H1 (cell line): ENCODE measurements at regions not wholly inside any gene's neighbourhood (a gene's known extent, or its start where the extent isn't known, plus 50 kb on each side); places are given as distances from the start of the nearest gene placed in this dataset.

Experiments
- BCL11A ChIP-seq, 2 experiments: IDR thresholded peaks; one replicate each; pipeline ENCODE4 v1.6.1; 2011; ENCODE audit warnings: low read depth in 2 of 2, low read length in 2 of 2, mild to moderate bottlenecking in 2 of 2
- POLR2A ChIP-seq, 2 experiments: IDR thresholded peaks; 1 replicate in 1 of 2; 2 replicates in 1 of 2; pipeline ENCODE4 v1.6.1; 2011; ENCODE audit warnings: low read depth in 2 of 2, low read length in 2 of 2, mild to moderate bottlenecking in 2 of 2; ENCODE audit errors: control extremely low read depth in 1 of 2
- SAP30 ChIP-seq: fragments of 300-600 bp; sonication (generic); IDR thresholded peaks from 2 replicates; pipeline ENCODE4 v1.7.1; 2012; ENCODE audit warnings: low read length, moderate library complexity, mild to moderate bottlenecking, inconsistent platforms; ENCODE audit not compliant: insufficient read depth, insufficient replicate concordance
- TF ChIP-seq, protein P1 (sequence below): IDR thresholded peaks from 2 replicates; pipeline ENCODE4 v1.6.1; 2012; ENCODE audit warnings: inconsistent platforms

DNA sequence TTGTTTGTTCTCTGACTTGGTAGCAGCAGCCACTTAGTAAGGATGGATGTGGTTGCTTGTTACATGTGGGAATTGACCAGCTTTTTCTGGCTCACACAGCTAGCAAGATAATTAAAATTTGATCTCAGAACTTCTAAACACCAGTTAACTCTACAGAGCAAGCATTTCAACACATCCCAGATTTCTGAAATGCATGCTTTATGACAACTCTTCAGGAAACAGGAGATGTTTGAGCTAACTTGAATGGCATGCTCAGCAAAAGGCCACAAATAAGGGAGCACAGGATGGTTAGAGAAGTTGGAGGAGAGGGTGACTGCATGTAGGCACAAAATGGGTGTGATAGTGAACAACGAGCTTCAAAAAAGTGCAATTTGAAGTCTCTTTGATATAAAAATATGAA lies 167.1 kb upstream of the SPRY2 start (continued):
- TF ChIP-seq SAP30 (no peak), POLR2A (IDR thresholded peaks at IDR 0.05; ENCODE audit: control extremely low read depth in 1 of 2, low read depth in 2 of 2, low read length in 2 of 2) (no peak), BCL11A (IDR thresholded peaks at IDR 0.05; ENCODE audit: low read depth in 2 of 2, low read length in 2 of 2) (no peak)
- TF ChIP-seq, protein P1, sequence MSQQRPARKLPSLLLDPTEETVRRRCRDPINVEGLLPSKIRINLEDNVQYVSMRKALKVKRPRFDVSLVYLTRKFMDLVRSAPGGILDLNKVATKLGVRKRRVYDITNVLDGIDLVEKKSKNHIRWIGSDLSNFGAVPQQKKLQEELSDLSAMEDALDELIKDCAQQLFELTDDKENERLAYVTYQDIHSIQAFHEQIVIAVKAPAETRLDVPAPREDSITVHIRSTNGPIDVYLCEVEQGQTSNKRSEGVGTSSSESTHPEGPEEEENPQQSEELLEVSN = no peak
- TF ChIP-seq, all 59 proteins: peak for 0
